Neural crest cell (in vitro differentiated cells): ENCODE measurements at regions not wholly inside any gene's neighbourhood (a gene's known extent, or its start where the extent isn't known, plus 50 kb on each side); places are given as distances from the start of the nearest gene placed in this dataset.
"Not testable (repeated sequence)": the region's sequence is repeated elsewhere in the genome, so short reads cannot be mapped to it uniquely, and the experiment has no call there.

Source experiments
- DNase-seq: peaks from one replicate; pipeline ENCODE4 v3.0.0; 2021; ENCODE audit warnings: low read depth, mixed read lengths, low spot score
- H3K27ac Mint-ChIP-seq: one replicate; pipeline ENCODE4 v1.8.0; 2021; ENCODE audit warnings: mild to moderate bottlenecking, mixed read lengths; ENCODE audit not compliant: unreplicated experiment
- H3K27me3 Mint-ChIP-seq: 2 replicates; pipeline ENCODE4 v1.8.0; 2021; ENCODE audit warnings: low read depth, mild to moderate bottlenecking, mixed read lengths
- H3K36me3 Mint-ChIP-seq: 2 replicates; pipeline ENCODE4 v1.8.0; 2021; ENCODE audit warnings: low read depth, mild to moderate bottlenecking, mixed read lengths
- H3K4me1 Mint-ChIP-seq: 2 replicates; pipeline ENCODE4 v1.8.0; 2021; ENCODE audit warnings: mixed read lengths
- H3K4me3 Mint-ChIP-seq: one replicate; pipeline ENCODE4 v1.8.0; 2021; ENCODE audit warnings: mild to moderate bottlenecking, mixed read lengths
- H3K9me3 Mint-ChIP-seq: 2 replicates; pipeline ENCODE4 v1.8.0; 2021; ENCODE audit warnings: mixed read lengths
- TF ChIP-seq, protein P1 (sequence below): fragments of 200-600 bp; sonication (generic); conservative IDR thresholded peaks from 2 replicates; pipeline ENCODE4 v1.5.0; 2021; ENCODE audit warnings: antibody characterized with exemption, mild to moderate bottlenecking

- peaks cover 5% of the 10 kb centered on the region for H3K4me1 Mint-ChIP-seq
- TF ChIP-seq, protein P1, sequence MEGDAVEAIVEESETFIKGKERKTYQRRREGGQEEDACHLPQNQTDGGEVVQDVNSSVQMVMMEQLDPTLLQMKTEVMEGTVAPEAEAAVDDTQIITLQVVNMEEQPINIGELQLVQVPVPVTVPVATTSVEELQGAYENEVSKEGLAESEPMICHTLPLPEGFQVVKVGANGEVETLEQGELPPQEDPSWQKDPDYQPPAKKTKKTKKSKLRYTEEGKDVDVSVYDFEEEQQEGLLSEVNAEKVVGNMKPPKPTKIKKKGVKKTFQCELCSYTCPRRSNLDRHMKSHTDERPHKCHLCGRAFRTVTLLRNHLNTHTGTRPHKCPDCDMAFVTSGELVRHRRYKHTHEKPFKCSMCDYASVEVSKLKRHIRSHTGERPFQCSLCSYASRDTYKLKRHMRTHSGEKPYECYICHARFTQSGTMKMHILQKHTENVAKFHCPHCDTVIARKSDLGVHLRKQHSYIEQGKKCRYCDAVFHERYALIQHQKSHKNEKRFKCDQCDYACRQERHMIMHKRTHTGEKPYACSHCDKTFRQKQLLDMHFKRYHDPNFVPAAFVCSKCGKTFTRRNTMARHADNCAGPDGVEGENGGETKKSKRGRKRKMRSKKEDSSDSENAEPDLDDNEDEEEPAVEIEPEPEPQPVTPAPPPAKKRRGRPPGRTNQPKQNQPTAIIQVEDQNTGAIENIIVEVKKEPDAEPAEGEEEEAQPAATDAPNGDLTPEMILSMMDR: no peak
- no peaks in the 10 kb centered on the region for H3K27me3 Mint-ChIP-seq
- H3K36me3 Mint-ChIP-seq: no peaks in the 10 kb centered on the region
- no peak overlapping the region for H3K27ac Mint-ChIP-seq
- H3K4me3 Mint-ChIP-seq: no peak overlapping the region
- H3K9me3 Mint-ChIP-seq: no peaks in the 10 kb centered on the region
- no peak for DNase-seq
These were observed 122.2 kb downstream of the MPP7 start for GRCh38 chr10:28180654-28181053.

DNA sequence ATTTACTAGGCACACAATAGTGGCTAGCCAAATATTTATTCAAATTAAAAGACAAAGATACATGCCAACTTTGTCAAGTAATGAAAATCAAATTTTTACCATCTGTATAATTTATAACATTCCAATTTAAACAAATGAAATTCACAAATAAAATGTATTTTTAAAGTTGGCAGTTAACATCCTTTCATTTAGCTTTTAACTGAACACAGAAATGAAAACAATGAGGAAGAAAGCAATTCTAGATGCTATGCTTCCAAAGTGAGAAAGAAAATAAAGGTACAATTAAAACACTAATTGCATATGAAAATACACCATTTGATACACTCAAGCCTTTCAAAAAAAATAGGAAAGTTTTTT, 123.1 kb downstream of the MPP7 start:
- Mint-ChIP-seq H3K27ac (no peak overlapping the region), H3K36me3 (no peaks in the 10 kb centered on the region), H3K27me3 (no peaks in the 10 kb centered on the region), H3K9me3 (no peaks in the 10 kb centered on the region), H3K4me1 (peaks cover 5% of the 10 kb centered on the region), H3K4me3 (no peak overlapping the region)
- TF ChIP-seq, protein P1: peak; percentile 28
- no peak for DNase-seq

DNA sequence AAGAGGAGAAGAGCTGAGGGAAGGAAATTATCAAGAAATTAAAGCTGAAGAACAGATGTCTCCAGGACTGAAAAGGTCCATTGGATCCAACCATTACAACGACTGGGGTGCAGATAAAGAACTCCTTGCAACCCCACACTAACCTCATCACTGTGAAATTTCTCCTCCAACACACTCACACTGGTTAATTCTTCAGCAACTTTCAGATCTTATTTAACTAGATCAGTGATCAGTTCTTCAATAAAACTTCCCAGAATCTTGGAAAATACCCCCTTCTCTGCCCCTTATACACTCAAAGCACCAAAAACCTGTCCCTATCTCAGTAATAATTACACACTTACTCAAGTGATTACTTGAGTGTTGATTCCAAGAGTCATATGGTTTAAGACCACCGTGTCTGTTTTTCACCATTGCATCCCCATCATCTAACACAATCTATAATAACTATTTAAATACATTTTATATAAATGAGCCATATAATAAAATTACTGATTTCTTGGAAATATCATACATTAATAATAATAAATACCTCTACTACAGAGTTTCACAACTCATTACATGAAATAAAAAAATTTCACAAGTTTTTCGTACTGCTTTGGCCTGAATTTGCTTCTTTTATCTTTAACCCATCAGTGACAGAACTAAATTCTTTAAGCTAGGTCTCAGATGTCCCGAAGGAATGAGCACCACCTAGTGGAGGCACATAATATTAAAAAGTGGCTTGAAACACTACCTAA, 123.7 kb downstream of the MPP7 start:
- peak; percentile 36 for DNase-seq
- Mint-ChIP-seq H3K27me3 (no peaks in the 10 kb centered on the region), H3K4me1 (peaks cover 5% of the 10 kb centered on the region), H3K36me3 (no peaks in the 10 kb centered on the region), H3K27ac (no peak overlapping the region), H3K9me3 (no peaks in the 10 kb centered on the region), H3K4me3 (no peak overlapping the region)
- TF ChIP-seq, protein P1: peak; percentile 90

DNA sequence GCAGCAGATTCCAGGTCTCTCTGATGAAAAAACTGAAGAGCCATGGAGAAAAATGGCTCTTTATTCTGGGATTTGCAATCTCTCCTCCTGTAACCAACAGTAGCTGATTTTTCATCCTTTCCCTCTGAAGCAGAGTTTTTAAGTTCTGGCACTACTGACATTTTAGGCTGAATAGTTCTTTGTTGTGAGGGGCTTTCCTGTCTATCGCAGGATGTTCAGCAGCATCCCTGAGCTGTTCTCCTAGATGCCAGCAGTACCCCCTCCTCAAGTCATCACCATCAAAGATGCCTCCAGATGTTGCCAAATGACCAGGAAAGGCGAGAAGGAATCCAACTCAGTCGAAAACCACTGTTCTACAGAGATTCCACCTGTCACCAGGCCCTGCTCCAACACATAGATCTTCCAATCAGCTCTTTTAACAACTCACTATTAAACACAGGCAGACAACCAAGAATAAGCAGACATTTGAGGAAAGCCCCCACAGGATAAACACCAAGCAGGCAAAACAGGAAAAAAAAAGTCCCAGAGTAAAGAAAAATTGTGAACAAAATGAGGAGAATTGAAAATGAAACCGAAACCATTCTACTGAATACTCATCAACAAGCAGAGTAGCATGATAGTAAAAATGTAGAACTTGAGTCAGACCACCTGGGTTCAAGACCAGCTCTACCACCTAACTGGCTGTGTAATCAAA, 124.8 kb downstream of the MPP7 start:
- peaks cover 5% of the 10 kb centered on the region for H3K4me1 Mint-ChIP-seq
- no peak overlapping the region for H3K4me3 Mint-ChIP-seq
- no peaks in the 10 kb centered on the region for H3K27me3 Mint-ChIP-seq
- TF ChIP-seq, protein P1: no peak
- DNase-seq: no peak
- H3K9me3 Mint-ChIP-seq: no peaks in the 10 kb centered on the region
- no peaks in the 10 kb centered on the region for H3K36me3 Mint-ChIP-seq
- no peak overlapping the region for H3K27ac Mint-ChIP-seq

GRCh38 chr10:28176498-28176897, 126.4 kb downstream of the MPP7 start:
- not testable (repeated sequence) for H3K4me3 Mint-ChIP-seq, H3K27me3 Mint-ChIP-seq, H3K4me1 Mint-ChIP-seq, H3K27ac Mint-ChIP-seq, H3K36me3 Mint-ChIP-seq, DNase-seq, H3K9me3 Mint-ChIP-seq

- peaks cover 2% of the 10 kb centered on the region for H3K9me3 Mint-ChIP-seq
- DNase-seq: no peak
- no peak overlapping the region for H3K4me3 Mint-ChIP-seq
- no peaks in the 10 kb centered on the region for H3K27me3 Mint-ChIP-seq
- H3K36me3 Mint-ChIP-seq: no peaks in the 10 kb centered on the region
- H3K27ac Mint-ChIP-seq: no peak overlapping the region
- H3K4me1 Mint-ChIP-seq: no peaks in the 10 kb centered on the region
- TF ChIP-seq, protein P1: no peak
These were observed 130.6 kb downstream of the MPP7 start for GRCh38 chr10:28172223-28172610.
